Gastrocnemius medialis (tissue), 4 donors: ENCODE measurements at regions not wholly inside any gene's neighbourhood (a gene's known extent, or its start where the extent isn't known, plus 50 kb on each side); places are given as distances from the start of the nearest gene placed in this dataset.

Experiments used
- POLR2A ChIP-seq, 2 donors: fragments of 450-650 bp; IDR thresholded peaks; one replicate each; pipeline ENCODE4 v1.6.1; 2017; ENCODE audit warnings: antibody characterized with exemption in 2 of 2, mild to moderate bottlenecking in 2 of 2, moderate library complexity in 2 of 2
- TF ChIP-seq, protein P1 (sequence below), 5 experiments: fragments of 450-650 bp in 3 of 5; fragments of 200-600 bp in 2 of 5; sonication (generic) in 2 of 5; IDR thresholded peaks in 4 of 5; conservative IDR thresholded peaks in 1 of 5; 1 replicate in 4 of 5; 2 replicates in 1 of 5; pipeline ENCODE4 v1.5.1; 2016 to 2019; ENCODE audit warnings: antibody characterized with exemption in 5 of 5, mild to moderate bottlenecking in 3 of 5, moderate library complexity in 3 of 5

DNA sequence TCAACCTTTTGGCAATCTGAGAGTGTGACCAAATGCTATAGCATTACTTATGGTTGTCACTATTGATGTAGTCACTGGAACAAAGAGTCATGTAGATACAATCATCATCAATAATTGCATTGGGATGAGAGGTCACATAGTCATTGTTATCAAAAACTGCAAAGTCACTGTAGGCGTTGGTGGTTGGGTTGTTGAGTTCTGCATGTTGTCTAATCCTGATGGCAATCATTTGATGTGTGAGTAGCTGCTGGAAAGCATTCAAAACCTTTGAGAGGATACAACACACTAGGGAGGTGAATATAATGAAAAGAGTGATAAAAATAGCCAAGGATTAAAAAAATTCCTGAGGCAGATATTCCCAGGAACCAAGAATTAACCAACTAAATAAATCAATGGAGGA, 214.7 kb upstream of the SYT10 start:
- TF ChIP-seq, protein P1, sequence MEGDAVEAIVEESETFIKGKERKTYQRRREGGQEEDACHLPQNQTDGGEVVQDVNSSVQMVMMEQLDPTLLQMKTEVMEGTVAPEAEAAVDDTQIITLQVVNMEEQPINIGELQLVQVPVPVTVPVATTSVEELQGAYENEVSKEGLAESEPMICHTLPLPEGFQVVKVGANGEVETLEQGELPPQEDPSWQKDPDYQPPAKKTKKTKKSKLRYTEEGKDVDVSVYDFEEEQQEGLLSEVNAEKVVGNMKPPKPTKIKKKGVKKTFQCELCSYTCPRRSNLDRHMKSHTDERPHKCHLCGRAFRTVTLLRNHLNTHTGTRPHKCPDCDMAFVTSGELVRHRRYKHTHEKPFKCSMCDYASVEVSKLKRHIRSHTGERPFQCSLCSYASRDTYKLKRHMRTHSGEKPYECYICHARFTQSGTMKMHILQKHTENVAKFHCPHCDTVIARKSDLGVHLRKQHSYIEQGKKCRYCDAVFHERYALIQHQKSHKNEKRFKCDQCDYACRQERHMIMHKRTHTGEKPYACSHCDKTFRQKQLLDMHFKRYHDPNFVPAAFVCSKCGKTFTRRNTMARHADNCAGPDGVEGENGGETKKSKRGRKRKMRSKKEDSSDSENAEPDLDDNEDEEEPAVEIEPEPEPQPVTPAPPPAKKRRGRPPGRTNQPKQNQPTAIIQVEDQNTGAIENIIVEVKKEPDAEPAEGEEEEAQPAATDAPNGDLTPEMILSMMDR (IDR thresholded peaks at IDR 0.05 in 4 of 5, conservative IDR thresholded peaks at IDR 0.05 in 1 of 5): no peak
- TF ChIP-seq POLR2A (IDR thresholded peaks at IDR 0.05): no peak
